ENCODE measurements at regions not wholly inside any gene's neighbourhood (a gene's known extent, or its start where the extent isn't known, plus 50 kb on each side); places are given as distances from the start of the nearest gene placed in this dataset.

DNA sequence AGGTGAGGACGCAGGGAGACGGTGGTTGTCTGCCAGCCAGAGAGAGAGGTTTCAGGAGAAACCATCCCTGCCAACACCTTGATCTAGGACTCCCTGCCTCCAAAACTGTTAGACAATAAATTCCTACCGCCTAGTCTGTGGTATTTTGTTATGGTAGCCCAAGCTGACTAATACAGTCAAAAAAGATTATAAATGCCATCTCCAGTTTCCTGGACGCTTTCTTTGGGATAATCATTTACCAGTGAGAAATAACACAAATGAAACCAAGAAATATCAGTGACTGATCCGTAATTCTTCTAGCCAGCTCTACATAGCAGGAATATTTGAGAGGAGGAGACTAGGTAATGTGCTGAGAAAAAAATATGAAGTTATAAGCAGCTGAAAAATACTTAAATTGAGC lies 707.8 kb upstream of the LMCD1 start:
- DNase-seq: no peak

DNA sequence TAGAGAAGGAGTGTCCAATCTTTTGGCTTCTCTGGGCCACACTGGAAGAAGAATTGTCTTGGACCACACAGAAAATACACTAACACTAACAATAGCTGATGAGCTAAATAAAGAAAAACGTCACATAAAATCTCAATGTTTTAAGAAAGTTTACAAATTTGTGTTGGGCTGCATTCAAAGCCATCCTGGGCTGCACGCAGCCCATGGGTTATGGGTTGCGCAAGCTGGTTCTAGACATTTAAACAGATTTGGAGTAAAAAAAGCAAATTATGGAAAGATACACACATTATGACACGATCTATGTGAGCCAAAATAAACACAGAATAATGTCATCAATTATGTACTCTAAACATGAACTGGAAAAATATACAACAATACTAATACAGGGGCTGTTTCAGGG lies 703.3 kb upstream of the LMCD1 start:
- DNase-seq: no peak

GRCh38 chr3:7800006-7800780 lies 701.4 kb upstream of the LMCD1 start:
- DNase-seq: peak in 2 of 56 donors; percentile 1 to 4

GRCh38 chr3:7812490-7812889 lies 689.1 kb upstream of the LMCD1 start:
- no peak for DNase-seq

DNA sequence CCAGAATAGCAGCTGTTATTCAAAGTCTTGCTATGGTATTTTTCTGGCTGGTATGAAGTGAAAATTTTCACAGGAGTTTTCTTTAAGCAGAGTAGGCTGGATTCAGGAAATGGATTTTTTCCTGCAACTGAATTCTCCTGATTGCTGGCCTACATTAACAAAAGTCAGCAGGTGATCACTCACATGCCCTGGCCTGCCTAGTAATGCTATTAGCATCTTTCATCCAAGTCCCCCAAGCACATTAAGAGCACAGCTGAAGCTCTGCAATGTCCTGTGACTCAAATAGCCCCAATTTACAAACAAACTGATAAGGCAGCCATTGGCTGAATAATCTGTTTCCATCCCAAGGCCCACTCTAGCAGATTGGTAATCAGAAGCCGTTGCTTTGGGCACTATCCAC lies 688.3 kb upstream of the LMCD1 start:
- DNase-seq: no peak

- no peak for DNase-seq
Observed at GRCh38 chr3:7817239-7817638, 684.4 kb upstream of the LMCD1 start.

DNA sequence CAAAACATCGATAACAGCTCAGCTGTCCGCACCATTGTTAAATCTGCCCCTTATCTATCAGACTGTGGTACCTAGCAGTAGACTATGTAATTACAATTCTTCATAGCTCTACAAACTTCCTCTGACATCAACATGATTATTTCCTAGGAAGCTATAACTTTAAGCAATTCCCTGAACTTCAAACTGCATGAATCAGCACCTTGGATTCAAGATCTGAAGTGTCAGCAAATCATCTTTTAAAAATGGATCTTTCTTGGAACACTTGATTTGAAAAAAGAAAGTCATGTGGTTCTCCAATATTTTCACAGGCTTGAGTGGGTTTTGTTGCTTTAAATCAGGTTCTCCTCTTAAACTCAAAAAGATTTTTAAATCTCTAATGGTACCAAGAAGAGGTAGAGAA lies 680.7 kb upstream of the LMCD1 start:
- no peak for DNase-seq

- DNase-seq: no peak
Observed at GRCh38 chr3:7821858-7822257, 679.8 kb upstream of the LMCD1 start.

DNA sequence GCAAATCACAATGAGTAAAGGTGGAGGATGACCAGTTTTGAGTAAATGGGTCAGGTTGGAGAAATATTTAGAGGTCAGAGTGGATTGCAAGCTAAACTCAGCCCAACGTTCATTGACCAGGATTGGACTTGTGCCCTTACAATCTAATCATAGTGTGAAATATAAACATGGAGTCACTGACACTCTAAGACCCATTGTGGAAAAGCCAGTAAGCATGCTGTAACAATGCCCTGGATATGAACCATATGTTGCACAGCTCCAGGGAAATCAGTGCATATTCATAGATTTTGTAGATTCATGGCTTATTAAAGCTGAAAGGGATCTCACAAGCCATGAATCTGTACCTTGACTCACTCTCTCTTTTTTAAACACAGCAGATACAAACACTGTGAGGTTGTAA lies 660.2 kb upstream of the LMCD1 start:
- DNase-seq: no peak

DNA sequence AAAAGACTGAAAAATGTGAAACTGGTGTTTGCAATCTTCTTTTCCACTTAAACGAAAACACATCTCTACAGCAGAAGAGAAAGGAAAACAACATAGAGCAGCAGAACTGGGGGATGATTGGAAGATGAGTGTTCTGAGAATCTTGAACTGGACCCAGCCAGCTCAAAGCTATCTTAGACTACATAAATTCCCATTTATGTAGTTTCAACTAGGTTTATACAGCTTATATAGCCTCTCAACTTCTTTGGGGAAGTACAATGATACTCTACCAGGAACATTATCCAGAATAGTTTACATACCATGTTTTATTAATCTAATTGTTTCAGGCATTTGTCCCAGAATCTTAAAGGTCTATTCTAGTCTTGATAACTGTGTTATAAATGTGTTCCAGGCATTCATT lies 658.2 kb upstream of the LMCD1 start:
- DNase-seq: no peak

DNA sequence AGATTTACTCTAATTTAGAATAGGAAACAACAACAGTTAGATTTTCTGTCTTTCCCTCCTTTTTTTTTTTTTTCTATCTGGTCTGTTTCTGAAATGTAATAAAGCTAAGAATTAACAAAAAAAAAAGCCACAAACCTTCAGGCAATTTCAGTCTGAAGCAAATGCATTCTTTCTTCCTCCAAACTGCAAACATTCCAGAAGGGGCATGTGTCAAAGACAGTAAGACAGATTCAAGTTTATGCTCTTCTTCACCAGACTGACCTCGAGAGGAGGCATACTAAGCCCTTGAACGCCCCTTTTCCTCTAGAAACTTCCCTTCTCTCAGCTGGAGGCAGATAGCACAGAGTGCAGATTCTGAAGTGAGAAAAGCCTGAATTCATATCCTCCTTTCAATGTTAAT lies 654.6 kb upstream of the LMCD1 start:
- DNase-seq: no peak

DNA sequence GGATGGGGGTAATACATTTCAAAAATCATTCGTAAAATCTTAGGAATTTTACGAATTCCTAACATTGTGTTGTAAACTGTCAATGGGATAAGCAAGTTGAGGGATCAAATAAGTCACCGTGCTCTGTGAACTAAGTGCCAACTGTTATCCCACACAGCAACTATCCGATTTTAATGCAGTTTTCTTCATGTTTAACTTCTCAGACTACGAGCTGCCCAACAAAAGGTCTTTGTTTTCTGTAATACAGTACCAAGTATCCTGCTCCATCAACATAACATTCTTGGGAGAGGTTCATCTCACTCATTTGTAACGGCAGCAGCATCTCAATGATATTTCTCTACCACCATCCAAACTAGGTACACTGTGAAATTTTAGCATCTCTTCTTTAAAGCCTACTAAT lies 654.1 kb upstream of the LMCD1 start:
- DNase-seq: no peak

- DNase-seq: no peak
Observed at GRCh38 chr3:7854266-7854665, 647.4 kb upstream of the LMCD1 start.

DNA sequence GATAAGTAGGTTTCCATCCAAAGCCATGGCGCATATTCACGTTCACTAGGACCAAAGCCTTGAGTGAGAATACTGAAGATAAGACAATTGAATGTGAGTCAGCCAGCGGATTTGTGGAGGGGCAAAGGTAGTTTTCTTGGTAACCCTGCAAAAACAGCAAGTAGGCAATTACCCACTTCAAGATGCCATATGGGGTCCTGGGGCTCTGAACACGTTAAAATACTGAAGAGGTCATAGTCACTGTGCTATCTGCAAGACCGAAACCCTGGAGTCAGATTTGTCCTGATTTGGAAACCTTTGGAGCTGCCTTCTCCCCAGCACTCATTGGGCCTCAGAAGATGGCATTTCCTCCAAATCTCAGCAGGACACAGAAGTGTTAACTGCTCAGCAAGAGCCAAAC lies 646.9 kb upstream of the LMCD1 start:
- no peak for DNase-seq

GRCh38 chr3:7865611-7866010 lies 636.0 kb upstream of the LMCD1 start:
- DNase-seq: no peak

- DNase-seq: no peak
Observed at GRCh38 chr3:7867587-7867986, 634.0 kb upstream of the LMCD1 start.

GRCh38 chr3:7871003-7871560 lies 630.5 kb upstream of the LMCD1 start:
- no peak for DNase-seq

DNA sequence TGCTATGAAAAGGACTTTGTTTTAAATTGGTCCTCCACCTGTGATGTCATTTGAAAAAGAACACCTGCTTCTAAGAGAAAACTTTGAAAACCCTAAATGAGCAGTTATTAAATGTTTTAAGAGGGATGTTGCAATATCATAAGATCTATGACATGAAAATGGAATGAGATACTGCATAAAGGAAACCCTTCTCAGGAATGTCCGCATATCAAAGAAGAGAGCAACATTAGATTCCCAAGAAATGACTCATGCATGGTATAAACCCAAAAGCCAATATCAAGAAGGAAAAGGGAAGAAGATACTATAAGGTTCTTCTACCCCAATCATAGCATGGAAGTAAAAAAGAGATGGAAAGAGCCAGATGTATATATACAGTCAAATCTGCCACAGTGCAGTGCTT lies 627.5 kb upstream of the LMCD1 start:
- no peak for DNase-seq

DNA sequence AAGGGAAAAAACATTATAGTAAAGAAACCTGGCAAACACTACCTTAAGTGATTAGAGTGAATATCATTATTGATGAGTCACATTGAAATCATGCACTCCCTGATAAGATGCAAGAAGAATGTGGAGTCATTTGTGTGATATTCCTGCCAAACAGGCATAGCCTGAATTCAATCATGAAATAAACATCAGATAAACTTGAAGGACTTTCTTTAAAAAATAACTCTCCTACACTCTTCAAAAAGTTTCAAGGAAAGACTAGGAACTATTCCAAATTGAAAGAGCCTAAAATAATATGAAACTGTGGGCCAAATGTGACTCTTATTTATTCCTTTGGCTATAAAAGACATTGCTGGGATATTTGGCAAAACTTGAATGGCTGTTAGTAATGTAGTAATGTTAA lies 625.7 kb upstream of the LMCD1 start:
- DNase-seq: no peak

- no peak for DNase-seq
Observed at GRCh38 chr3:7876741-7877297, 624.8 kb upstream of the LMCD1 start.

DNA sequence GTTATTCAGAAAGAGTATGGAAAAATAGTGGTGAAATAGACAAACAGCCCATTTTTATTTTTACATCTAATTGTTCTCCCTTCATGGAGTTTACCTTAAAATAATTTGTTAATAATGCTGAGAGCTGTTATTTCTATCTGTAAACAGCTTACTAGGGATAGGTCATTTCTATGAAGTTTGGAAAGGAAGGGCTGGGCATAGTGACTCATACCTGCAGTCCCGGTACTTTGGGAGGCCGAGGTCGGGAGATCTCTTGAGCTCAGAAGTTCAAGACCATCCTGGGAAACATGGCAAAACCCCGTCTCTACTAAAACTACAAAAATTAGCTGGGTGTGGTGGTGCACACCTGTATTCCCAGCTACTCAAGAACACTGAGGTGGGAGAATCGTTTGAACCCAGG lies 624.3 kb upstream of the LMCD1 start:
- no peak for DNase-seq

- no peak for DNase-seq
Observed at GRCh38 chr3:7879572-7879971, 622.1 kb upstream of the LMCD1 start.

GRCh38 chr3:7881946-7882345 lies 619.7 kb upstream of the LMCD1 start:
- no peak for DNase-seq

Measured in amygdala (tissue), 56 donors.